ENCODE measurements at regions not wholly inside any gene's neighbourhood (a gene's known extent, or its start where the extent isn't known, plus 50 kb on each side); places are given as distances from the start of the nearest gene placed in this dataset.

DNA sequence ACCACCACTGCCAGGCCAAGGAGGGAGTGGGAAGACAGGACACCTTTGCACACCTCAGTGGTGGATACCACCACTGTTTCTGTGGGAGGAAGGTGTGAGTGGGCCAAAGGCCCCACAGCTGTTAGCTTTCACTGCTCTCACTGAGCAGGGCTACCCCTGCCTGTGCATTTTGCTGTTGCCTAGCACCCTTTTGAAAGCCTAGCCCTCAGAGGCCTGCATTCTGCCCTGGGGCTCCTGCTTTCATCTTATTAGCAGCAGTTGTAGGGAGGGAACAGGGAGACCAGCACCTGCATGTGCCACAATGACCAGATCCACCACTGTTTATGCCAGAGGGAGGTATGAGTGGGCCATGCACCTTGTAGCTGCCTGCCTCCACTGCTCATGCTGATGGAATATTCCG lies 110.9 kb upstream of the C21orf91 start:
- H3K27ac ChIP-seq (ENCODE audit: insufficient read depth, low read depth, low read length), result no peak overlapping the region
- DNase-seq (ENCODE audit: low read depth, low spot score) (no peak), FAIRE-seq (no peak)
- H3K9me3 ChIP-seq (replicated peaks; ENCODE audit: control insufficient read depth, insufficient read depth, low read length), result no peaks in the 10 kb centered on the region
- no peaks in the 10 kb centered on the region for H3K36me3 ChIP-seq (ENCODE audit: control insufficient read depth in 2 of 2, extremely low read depth in 1 of 2, insufficient read depth in 2 of 2, low read length in 2 of 2)
- no TSS peak for BruUV-seq (replicated peaks)
- H2AFZ ChIP-seq (ENCODE audit: low read depth, low read length), result no peak overlapping the region
- no peak overlapping the region for H3K9ac ChIP-seq (replicated peaks; ENCODE audit: extremely low read depth, insufficient read depth, low read length)
- H3K4me3 ChIP-seq (replicated peaks in 1 of 3; ENCODE audit: insufficient read depth in 1 of 3, low read depth in 1 of 3, low read length in 3 of 3), result no peak overlapping the region
- H3K27me3 ChIP-seq (ENCODE audit: control insufficient read depth in 2 of 2, insufficient read depth in 2 of 2, low read length in 2 of 2), result no peaks in the 10 kb centered on the region
- no peak overlapping the region for H3K4me2 ChIP-seq (ENCODE audit: insufficient read depth, low read length)
- dilution Hi-C loops (cut with MboI; ENCODE audit: extremely low pct_ligation_motif_present, low sequenced_read_pairs), result no loop called here
- no peaks in the 10 kb centered on the region for H3K4me1 ChIP-seq (ENCODE audit: control insufficient read depth, extremely low read depth, insufficient read depth, low read length)
- no peaks in the 10 kb centered on the region for H4K20me1 ChIP-seq (replicated peaks; ENCODE audit: control insufficient read depth, extremely low read depth, insufficient read depth, low read length)
- POLR2A ChIA-PET, result no interaction called here
- intact Hi-C loops (cut with micrococcal nuclease), result no loop called here
- H3K79me2 ChIP-seq (ENCODE audit: control insufficient read depth, insufficient read depth, low read length), result no peaks in the 10 kb centered on the region
- TF ChIP-seq MYC (IDR thresholded peaks at IDR 0.05; ENCODE audit: low read depth, low read length) (no peak), EZH2 (IDR thresholded peaks at IDR 0.05; ENCODE audit: borderline replicate concordance, low read depth, low read length, severe bottlenecking) (no peak), POLR2A (IDR thresholded peaks at IDR 0.05; ENCODE audit: low read depth, low read length) (no peak), POLR2AphosphoS5 (IDR thresholded peaks at IDR 0.05; ENCODE audit: insufficient read depth, low read depth, low read length) (no peak)
- no peaks in the 10 kb centered on the region for H3K9me1 ChIP-seq (replicated peaks; ENCODE audit: control insufficient read depth, extremely low read depth, insufficient read depth, low read length)
- CTCF ChIA-PET, result interaction anchor here (1.3 kb wide), 1 partner anchor 10 kb away, joined by 3 read pairs; no protein-coding TSS in a partner anchor

DNA sequence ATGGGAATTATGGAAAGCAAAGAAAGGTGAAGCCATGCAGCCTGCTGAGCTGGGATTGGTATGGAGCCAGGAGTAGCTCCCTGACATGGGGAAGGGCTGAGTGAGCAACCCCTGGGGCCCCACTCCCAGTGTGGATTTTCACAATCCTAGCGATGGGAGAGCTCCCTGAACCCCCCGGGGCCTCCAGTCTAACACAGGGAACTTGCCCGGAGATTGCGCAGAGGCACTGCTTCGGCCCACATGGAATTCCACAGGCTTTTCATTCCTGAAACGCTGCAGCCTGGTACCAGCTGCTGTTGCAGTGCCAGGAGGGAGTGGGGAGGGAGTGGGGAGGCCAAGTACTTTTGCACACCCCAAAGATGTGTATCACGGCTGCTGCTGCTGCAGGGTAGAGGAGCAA lies 110.4 kb upstream of the C21orf91 start:
- ChIA-PET CTCF (interaction anchor here (1.3 kb wide), 1 partner anchor 11 kb away, joined by 3 read pairs; no protein-coding TSS in a partner anchor), POLR2A (no interaction called here)
- Histone ChIP-seq H2AFZ (ENCODE audit: low read depth, low read length) (no peak overlapping the region), H4K20me1 (replicated peaks; ENCODE audit: control insufficient read depth, extremely low read depth, insufficient read depth, low read length) (no peaks in the 10 kb centered on the region), H3K9ac (replicated peaks; ENCODE audit: extremely low read depth, insufficient read depth, low read length) (no peak overlapping the region), H3K4me2 (ENCODE audit: insufficient read depth, low read length) (no peak overlapping the region), H3K4me1 (ENCODE audit: control insufficient read depth, extremely low read depth, insufficient read depth, low read length) (no peaks in the 10 kb centered on the region), H3K27ac (ENCODE audit: insufficient read depth, low read depth, low read length) (no peak overlapping the region), H3K27me3 (ENCODE audit: control insufficient read depth in 2 of 2, insufficient read depth in 2 of 2, low read length in 2 of 2) (no peaks in the 10 kb centered on the region), H3K36me3 (ENCODE audit: control insufficient read depth in 2 of 2, extremely low read depth in 1 of 2, insufficient read depth in 2 of 2, low read length in 2 of 2) (no peaks in the 10 kb centered on the region), H3K9me1 (replicated peaks; ENCODE audit: control insufficient read depth, extremely low read depth, insufficient read depth, low read length) (no peaks in the 10 kb centered on the region), H3K9me3 (replicated peaks; ENCODE audit: control insufficient read depth, insufficient read depth, low read length) (no peaks in the 10 kb centered on the region), H3K4me3 (replicated peaks in 1 of 3; ENCODE audit: insufficient read depth in 1 of 3, low read depth in 1 of 3, low read length in 3 of 3) (no peak overlapping the region), H3K79me2 (ENCODE audit: control insufficient read depth, insufficient read depth, low read length) (no peaks in the 10 kb centered on the region)
- no peak for DNase-seq (ENCODE audit: low read depth, low spot score)
- TF ChIP-seq CTCF (IDR thresholded peaks at IDR 0.05; ENCODE audit: extremely low read depth in 1 of 2, insufficient read depth in 1 of 2, low read depth in 1 of 2, low read length in 2 of 2), result no peak
- no peak for TF ChIP-seq GATA2 (IDR thresholded peaks at IDR 0.05; ENCODE audit: insufficient read depth, insufficient read length, low read depth, low read length)
- TF ChIP-seq JUN (IDR thresholded peaks at IDR 0.05; ENCODE audit: borderline replicate concordance, insufficient read depth, insufficient read length, low read depth), result no peak
- no peak for TF ChIP-seq MYC (IDR thresholded peaks at IDR 0.05; ENCODE audit: low read depth, low read length)
- TF ChIP-seq MAX (IDR thresholded peaks at IDR 0.05; ENCODE audit: insufficient read depth, insufficient read length), result no peak
- TF ChIP-seq FOS (IDR thresholded peaks at IDR 0.05; ENCODE audit: borderline replicate concordance, insufficient read depth, low read length), result no peak
- no peak for TF ChIP-seq POLR2AphosphoS5 (IDR thresholded peaks at IDR 0.05; ENCODE audit: insufficient read depth, low read depth, low read length)
- no peak for TF ChIP-seq EZH2 (IDR thresholded peaks at IDR 0.05; ENCODE audit: borderline replicate concordance, low read depth, low read length, severe bottlenecking)
- no peak for TF ChIP-seq POLR2A (IDR thresholded peaks at IDR 0.05; ENCODE audit: low read depth, low read length)
- no TSS peak for BruUV-seq (replicated peaks)
- no peak for FAIRE-seq
- intact Hi-C loops (cut with micrococcal nuclease), result loop anchor here (5.0 kb wide), 1 partner anchor 338 kb away; no protein-coding TSS in a partner anchor
- dilution Hi-C loops (cut with MboI; ENCODE audit: extremely low pct_ligation_motif_present, low sequenced_read_pairs), result no loop called here

Data from endothelial cell of umbilical vein (primary cell).